Activated CD8-positive, alpha-beta T cell treated with anti-CD3 and anti-CD28 coated beads, Interleukin-2, amount 10 ng/mL, durations not matched to agents 7 days and 5 days (primary cell): ENCODE measurements at regions not wholly inside any gene's neighbourhood (a gene's known extent, or its start where the extent isn't known, plus 50 kb on each side); places are given as distances from the start of the nearest gene placed in this dataset.
"Not testable (repeated sequence)": the region's sequence is repeated elsewhere in the genome, so short reads cannot be mapped to it uniquely, and the experiment has no call there.

Experiments
- ATAC-seq: fragments of 150-1000 bp; cut with Tn5 transposase; one replicate; pipeline ENCODE4 v1.10.0; 2021; ENCODE audit warnings: moderate library complexity
- CTCF ChIA-PET: fragments of 350-600 bp; sonication (Branson Sonifier 250); formaldehyde crosslinking; loops from one replicate; lab custom pipeline; 2021; ENCODE audit warnings: antibody characterized with exemption; lab: Charles Lee
- POLR2A ChIA-PET: fragments of 350-600 bp; sonication (Branson Sonifier 250); formaldehyde crosslinking; loops from one replicate; lab custom pipeline; 2021; ENCODE audit warnings: antibody characterized with exemption; lab: Charles Lee
- DNase-seq: peaks from one replicate; pipeline ENCODE4 v3.0.0-alpha.2; 2020
- H3K27ac Mint-ChIP-seq: one replicate; pipeline ENCODE4 v1.8.0; 2021; ENCODE audit warnings: mild to moderate bottlenecking, mixed read lengths
- H3K27me3 Mint-ChIP-seq: one replicate; pipeline ENCODE4 v1.8.0; 2021; ENCODE audit warnings: low read depth, mixed read lengths
- H3K36me3 Mint-ChIP-seq: one replicate; pipeline ENCODE4 v1.8.0; 2021; ENCODE audit warnings: low read depth, mixed read lengths
- H3K4me1 Mint-ChIP-seq: one replicate; pipeline ENCODE4 v1.8.0; 2021; ENCODE audit warnings: low read depth, mixed read lengths
- H3K4me3 Mint-ChIP-seq: one replicate; pipeline ENCODE4 v1.8.0; 2021; ENCODE audit warnings: mild to moderate bottlenecking, mixed read lengths
- H3K9me3 Mint-ChIP-seq: one replicate; pipeline ENCODE4 v1.8.0; 2022; ENCODE audit warnings: mixed read lengths; ENCODE audit not compliant: insufficient read depth

- Mint-ChIP-seq H3K4me3 (no peak overlapping the region), H3K36me3 (no peaks in the 10 kb centered on the region), H3K27me3 (no peaks in the 10 kb centered on the region), H3K9me3 (no peaks in the 10 kb centered on the region), H3K4me1 (no peaks in the 10 kb centered on the region), H3K27ac (no peak overlapping the region)
- CTCF ChIA-PET, result no interaction called here
- no peak for ATAC-seq
- no peak for DNase-seq
- POLR2A ChIA-PET, result no interaction called here
Measured at GRCh38 chr4:160611181-160611580, 1508.3 kb downstream of the RAPGEF2 start.

GRCh38 chr4:160631044-160631443 is 1528.2 kb downstream of the RAPGEF2 start:
- Mint-ChIP-seq H3K4me3 (no peak overlapping the region), H3K9me3 (peaks cover 23% of the 10 kb centered on the region), H3K4me1 (no peaks in the 10 kb centered on the region), H3K27me3 (no peaks in the 10 kb centered on the region), H3K36me3 (no peaks in the 10 kb centered on the region), H3K27ac (no peak overlapping the region)
- ATAC-seq (no peak), DNase-seq (no peak)
- POLR2A ChIA-PET, result no interaction called here
- CTCF ChIA-PET, result no interaction called here

GRCh38 chr4:160652790-160653189 is 1511.0 kb downstream of the FSTL5 start:
- Mint-ChIP-seq H3K36me3 (no peaks in the 10 kb centered on the region), H3K27me3 (no peaks in the 10 kb centered on the region), H3K9me3 (no peaks in the 10 kb centered on the region), H3K4me1 (no peaks in the 10 kb centered on the region), H3K4me3 (no peak overlapping the region), H3K27ac (no peak overlapping the region)
- ATAC-seq, result no peak
- DNase-seq, result no peak
- CTCF ChIA-PET, result no interaction called here
- POLR2A ChIA-PET, result no interaction called here

GRCh38 chr4:160675550-160675949 is 1488.2 kb downstream of the FSTL5 start:
- no peak overlapping the region for H3K4me3 Mint-ChIP-seq

GRCh38 chr4:160685729-160686128 is 1478.1 kb downstream of the FSTL5 start:
- DNase-seq (no peak), ATAC-seq (no peak)
- POLR2A ChIA-PET, result no interaction called here
- H3K4me3 Mint-ChIP-seq, result no peak overlapping the region
- no peak overlapping the region for H3K27ac Mint-ChIP-seq
- CTCF ChIA-PET, result no interaction called here
- no peaks in the 10 kb centered on the region for H3K27me3 Mint-ChIP-seq
- H3K9me3 Mint-ChIP-seq, result peaks cover 6% of the 10 kb centered on the region
- no peaks in the 10 kb centered on the region for H3K4me1 Mint-ChIP-seq
- no peaks in the 10 kb centered on the region for H3K36me3 Mint-ChIP-seq

More at GRCh38 chr4:160675550-160675949, 1488.2 kb downstream of the FSTL5 start:
- Mint-ChIP-seq H3K4me1 (no peaks in the 10 kb centered on the region), H3K27me3 (no peaks in the 10 kb centered on the region), H3K9me3 (peaks cover 5% of the 10 kb centered on the region), H3K36me3 (no peaks in the 10 kb centered on the region), H3K27ac (no peak overlapping the region)
- ATAC-seq (no peak), DNase-seq (no peak)
- ChIA-PET POLR2A (no interaction called here), CTCF (no interaction called here)

GRCh38 chr4:160701671-160702070 is 1462.1 kb downstream of the FSTL5 start:
- ChIA-PET CTCF (no interaction called here), POLR2A (no interaction called here)
- Mint-ChIP-seq H3K36me3 (no peaks in the 10 kb centered on the region), H3K4me3 (no peak overlapping the region), H3K27me3 (no peaks in the 10 kb centered on the region), H3K9me3 (peaks cover 9% of the 10 kb centered on the region), H3K27ac (no peak overlapping the region), H3K4me1 (no peaks in the 10 kb centered on the region)
- DNase-seq, result no peak
- no peak for ATAC-seq

- ATAC-seq, result no peak
- Mint-ChIP-seq H3K4me1 (no peaks in the 10 kb centered on the region), H3K4me3 (no peak overlapping the region), H3K9me3 (no peaks in the 10 kb centered on the region), H3K27me3 (no peaks in the 10 kb centered on the region), H3K27ac (no peak overlapping the region), H3K36me3 (no peaks in the 10 kb centered on the region)
- DNase-seq, result no peak
- CTCF ChIA-PET, result no interaction called here
- POLR2A ChIA-PET, result interaction anchor here (0.8 kb wide), 1 partner anchor 104 kb away, joined by 3 read pairs; no protein-coding TSS in a partner anchor
Measured at GRCh38 chr4:160709026-160709425, 1454.8 kb downstream of the FSTL5 start.

- CTCF ChIA-PET, result no interaction called here
- H3K27ac Mint-ChIP-seq, result no peak overlapping the region
- POLR2A ChIA-PET, result interaction anchor here (0.8 kb wide), 1 partner anchor 105 kb away, joined by 3 read pairs; no protein-coding TSS in a partner anchor
- H3K4me3 Mint-ChIP-seq, result no peak overlapping the region
- ATAC-seq (no peak), DNase-seq (no peak)
- no peaks in the 10 kb centered on the region for H3K36me3 Mint-ChIP-seq
- H3K4me1 Mint-ChIP-seq, result no peaks in the 10 kb centered on the region
- no peaks in the 10 kb centered on the region for H3K9me3 Mint-ChIP-seq
- H3K27me3 Mint-ChIP-seq, result no peaks in the 10 kb centered on the region
Measured at GRCh38 chr4:160709546-160709945, 1454.3 kb downstream of the FSTL5 start.

GRCh38 chr4:160716551-160716950 is 1447.2 kb downstream of the FSTL5 start:
- Mint-ChIP-seq H3K27me3 (no peaks in the 10 kb centered on the region), H3K27ac (no peak overlapping the region), H3K36me3 (no peaks in the 10 kb centered on the region), H3K4me3 (no peak overlapping the region), H3K4me1 (no peaks in the 10 kb centered on the region), H3K9me3 (no peaks in the 10 kb centered on the region)
- no peak for ATAC-seq
- CTCF ChIA-PET, result no interaction called here
- no peak for DNase-seq
- POLR2A ChIA-PET, result no interaction called here

GRCh38 chr4:160717848-160718247 is 1446.0 kb downstream of the FSTL5 start:
- CTCF ChIA-PET, result no interaction called here
- H3K27ac Mint-ChIP-seq, result no peak overlapping the region
- ATAC-seq (no peak), DNase-seq (no peak)
- no peak overlapping the region for H3K4me3 Mint-ChIP-seq
- H3K27me3 Mint-ChIP-seq, result no peaks in the 10 kb centered on the region
- H3K4me1 Mint-ChIP-seq, result no peaks in the 10 kb centered on the region
- H3K9me3 Mint-ChIP-seq, result no peaks in the 10 kb centered on the region
- no peaks in the 10 kb centered on the region for H3K36me3 Mint-ChIP-seq
- POLR2A ChIA-PET, result no interaction called here

GRCh38 chr4:160724063-160724462 is 1439.7 kb downstream of the FSTL5 start:
- Mint-ChIP-seq H3K4me1 (no peaks in the 10 kb centered on the region), H3K27ac (no peak overlapping the region), H3K9me3 (no peaks in the 10 kb centered on the region), H3K4me3 (no peak overlapping the region), H3K27me3 (no peaks in the 10 kb centered on the region), H3K36me3 (no peaks in the 10 kb centered on the region)
- ATAC-seq, result no peak
- DNase-seq, result no peak
- CTCF ChIA-PET, result no interaction called here
- POLR2A ChIA-PET, result no interaction called here

GRCh38 chr4:160745126-160745525 is 1418.7 kb downstream of the FSTL5 start:
- H3K27me3 Mint-ChIP-seq, result no peaks in the 10 kb centered on the region
- CTCF ChIA-PET, result no interaction called here
- no peak for ATAC-seq

GRCh38 chr4:160746585-160746984 is 1417.2 kb downstream of the FSTL5 start:
- H3K4me1 Mint-ChIP-seq, H3K4me3 Mint-ChIP-seq, H3K36me3 Mint-ChIP-seq, ATAC-seq, CTCF ChIA-PET, H3K27me3 Mint-ChIP-seq, H3K27ac Mint-ChIP-seq, H3K9me3 Mint-ChIP-seq, DNase-seq, POLR2A ChIA-PET: not testable (repeated sequence)

More at GRCh38 chr4:160745126-160745525, 1418.7 kb downstream of the FSTL5 start:
- DNase-seq, result no peak
- H3K27ac Mint-ChIP-seq, result no peak overlapping the region
- no peaks in the 10 kb centered on the region for H3K36me3 Mint-ChIP-seq
- H3K9me3 Mint-ChIP-seq, result no peaks in the 10 kb centered on the region
- POLR2A ChIA-PET, result no interaction called here
- no peaks in the 10 kb centered on the region for H3K4me1 Mint-ChIP-seq
- H3K4me3 Mint-ChIP-seq, result no peak overlapping the region
